ENCODE measurements at regions not wholly inside any gene's neighbourhood (a gene's known extent, or its start where the extent isn't known, plus 50 kb on each side); places are given as distances from the start of the nearest gene placed in this dataset.
"Not testable (repeated sequence)": the region's sequence is repeated elsewhere in the genome, so short reads cannot be mapped to it uniquely, and the experiment has no call there.

DNA sequence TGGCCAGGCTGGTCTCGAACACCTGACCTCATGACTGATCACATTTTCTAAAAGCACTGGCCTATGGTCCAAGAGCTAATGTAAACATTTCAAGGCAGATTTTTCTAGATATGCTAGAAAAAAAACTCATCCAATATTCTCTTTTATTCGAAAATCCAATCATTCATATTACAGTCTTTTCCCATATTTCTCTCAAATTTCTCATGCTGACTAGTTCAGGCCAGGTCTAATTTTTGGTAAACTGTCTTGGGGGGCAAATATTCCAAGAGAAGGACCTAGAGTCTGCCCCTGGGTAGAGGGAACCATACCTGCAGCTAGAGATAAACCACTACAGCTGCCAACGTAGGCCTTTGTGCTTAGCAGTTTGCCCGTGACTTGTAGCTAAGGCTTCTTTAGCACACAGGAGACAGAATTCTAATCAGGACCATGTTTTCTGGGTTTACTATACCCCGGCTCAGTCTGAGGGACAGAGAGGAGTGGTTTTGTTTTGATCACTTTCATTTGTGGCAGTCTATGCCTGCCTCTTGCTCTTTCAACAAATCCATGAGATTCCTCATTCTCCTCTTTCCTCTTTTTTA is 71.8 kb upstream of the CITED2 start:
- TF ChIP-seq, protein P1, sequence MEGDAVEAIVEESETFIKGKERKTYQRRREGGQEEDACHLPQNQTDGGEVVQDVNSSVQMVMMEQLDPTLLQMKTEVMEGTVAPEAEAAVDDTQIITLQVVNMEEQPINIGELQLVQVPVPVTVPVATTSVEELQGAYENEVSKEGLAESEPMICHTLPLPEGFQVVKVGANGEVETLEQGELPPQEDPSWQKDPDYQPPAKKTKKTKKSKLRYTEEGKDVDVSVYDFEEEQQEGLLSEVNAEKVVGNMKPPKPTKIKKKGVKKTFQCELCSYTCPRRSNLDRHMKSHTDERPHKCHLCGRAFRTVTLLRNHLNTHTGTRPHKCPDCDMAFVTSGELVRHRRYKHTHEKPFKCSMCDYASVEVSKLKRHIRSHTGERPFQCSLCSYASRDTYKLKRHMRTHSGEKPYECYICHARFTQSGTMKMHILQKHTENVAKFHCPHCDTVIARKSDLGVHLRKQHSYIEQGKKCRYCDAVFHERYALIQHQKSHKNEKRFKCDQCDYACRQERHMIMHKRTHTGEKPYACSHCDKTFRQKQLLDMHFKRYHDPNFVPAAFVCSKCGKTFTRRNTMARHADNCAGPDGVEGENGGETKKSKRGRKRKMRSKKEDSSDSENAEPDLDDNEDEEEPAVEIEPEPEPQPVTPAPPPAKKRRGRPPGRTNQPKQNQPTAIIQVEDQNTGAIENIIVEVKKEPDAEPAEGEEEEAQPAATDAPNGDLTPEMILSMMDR (conservative IDR thresholded peaks at IDR 0.05; ENCODE audit: low read depth, low read length) = no peak
- DNase-seq (ENCODE audit: low read depth) = no peak
- H3K4me3 ChIP-seq (ENCODE audit: low read length) = no peak overlapping the region

GRCh38 chr6:139444273-139444787 is 69.9 kb upstream of the CITED2 start:
- not testable (repeated sequence) for H3K4me3 ChIP-seq (ENCODE audit: low read length); DNase-seq (ENCODE audit: low read depth)

- no peak for DNase-seq (ENCODE audit: low read depth)
- no peak overlapping the region for H3K4me3 ChIP-seq (ENCODE audit: low read length)
Measured at GRCh38 chr6:139443231-139444112, 69.0 kb upstream of the CITED2 start.

DNA sequence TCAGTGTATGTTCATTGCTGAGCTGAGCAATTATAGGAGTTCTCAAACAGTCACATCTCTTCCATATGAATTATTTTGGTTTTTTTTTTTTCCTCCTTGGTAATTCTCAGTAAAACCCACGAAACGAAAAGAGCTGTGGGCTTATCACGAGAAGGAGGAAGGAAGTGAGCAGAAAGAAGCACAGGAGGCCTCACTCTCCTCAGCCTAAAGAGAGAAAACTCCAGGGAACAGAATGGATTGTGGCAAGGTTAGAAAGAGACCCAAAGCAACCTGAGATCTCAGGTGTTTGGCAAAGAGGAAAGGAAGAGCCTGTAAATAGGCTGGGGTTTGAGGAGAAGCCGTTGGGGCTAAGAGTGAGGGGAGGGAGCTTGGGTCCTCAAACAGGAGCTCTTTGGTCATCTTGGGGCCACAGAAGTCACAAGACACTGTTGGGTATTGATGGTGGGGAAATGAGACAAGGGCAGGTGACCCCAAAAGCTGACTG is 67.8 kb upstream of the CITED2 start:
- TF ChIP-seq, protein P1 (conservative IDR thresholded peaks at IDR 0.05; ENCODE audit: low read depth, low read length) = no peak
- no peak for DNase-seq (ENCODE audit: low read depth)
- H3K4me3 ChIP-seq (ENCODE audit: low read length) = no peak overlapping the region

More at GRCh38 chr6:139443231-139444112, 69.0 kb upstream of the CITED2 start:
- TF ChIP-seq, protein P1 (conservative IDR thresholded peaks at IDR 0.05; ENCODE audit: low read depth, low read length) = no peak

DNA sequence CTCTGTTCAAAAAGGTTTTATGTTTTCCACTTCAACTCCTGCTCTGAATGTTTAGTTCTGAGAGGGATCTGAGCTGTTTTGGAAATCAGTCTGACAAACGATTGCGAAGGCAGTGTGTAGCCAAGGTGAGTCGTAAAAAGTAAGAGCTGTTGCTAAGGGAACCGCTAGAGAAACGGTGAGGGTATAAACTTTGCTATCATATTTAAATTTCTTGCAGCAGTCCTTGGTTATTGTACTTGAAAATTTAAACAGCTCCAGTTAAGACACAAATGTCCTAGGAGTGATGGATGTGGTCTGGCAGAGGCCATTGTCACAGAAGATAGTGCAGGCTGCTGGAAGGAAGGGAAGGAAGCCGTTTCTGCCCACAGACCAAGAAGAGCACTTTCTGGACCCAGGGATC is 64.9 kb upstream of the CITED2 start:
- TF ChIP-seq, protein P1 (conservative IDR thresholded peaks at IDR 0.05; ENCODE audit: low read depth, low read length) = no peak
- no peak for DNase-seq (ENCODE audit: low read depth)
- no peak overlapping the region for H3K4me3 ChIP-seq (ENCODE audit: low read length)

GRCh38 chr6:139438775-139439174 is 64.3 kb upstream of the CITED2 start:
- TF ChIP-seq, protein P1 (conservative IDR thresholded peaks at IDR 0.05; ENCODE audit: low read depth, low read length) = no peak
- no peak overlapping the region for H3K4me3 ChIP-seq (ENCODE audit: low read length)
- no peak for DNase-seq (ENCODE audit: low read depth)

- H3K4me3 ChIP-seq (ENCODE audit: low read length) = no peak overlapping the region
- TF ChIP-seq, protein P1 (conservative IDR thresholded peaks at IDR 0.05; ENCODE audit: low read depth, low read length) = no peak
- no peak for DNase-seq (ENCODE audit: low read depth)
Measured at GRCh38 chr6:139436957-139437348, 62.5 kb upstream of the CITED2 start.
